Calu3 (cell line): ENCODE measurements at regions not wholly inside any gene's neighbourhood (a gene's known extent, or its start where the extent isn't known, plus 50 kb on each side); places are given as distances from the start of the nearest gene placed in this dataset.

Source experiments
- BruUV-seq: library from RNA; stranded (reverse); fragments of 400-500 nt; replicated peaks from 2 replicates; lab custom pipeline; 2021; lab: Mats Ljungman, UMichigan
- CTCF ChIA-PET: fragments of 300-600 bp; sonication (Branson Sonifier 250); formaldehyde crosslinking; loops from one replicate; lab custom pipeline; 2022; ENCODE audit warnings: antibody characterized with exemption; lab: Charles Lee
- DNase-seq: peaks from one replicate; pipeline ENCODE4 v3.0.0; 2022
- H3K27ac Mint-ChIP-seq: one replicate; pipeline ENCODE4 v1.8.0; 2022; ENCODE audit warnings: mixed read lengths; ENCODE audit not compliant: unreplicated experiment
- H3K27me3 Mint-ChIP-seq: one replicate; pipeline ENCODE4 v1.8.0; 2022; ENCODE audit warnings: mixed read lengths; ENCODE audit not compliant: unreplicated experiment
- H3K36me3 Mint-ChIP-seq: one replicate; pipeline ENCODE4 v1.8.0; 2022; ENCODE audit warnings: mild to moderate bottlenecking, moderate library complexity, mixed read lengths; ENCODE audit not compliant: insufficient read depth, unreplicated experiment
- H3K4me1 Mint-ChIP-seq: one replicate; pipeline ENCODE4 v1.8.0; 2022; ENCODE audit warnings: mild to moderate bottlenecking, low read depth, mixed read lengths; ENCODE audit not compliant: unreplicated experiment
- H3K4me3 Mint-ChIP-seq: one replicate; pipeline ENCODE4 v1.8.0; 2022; ENCODE audit warnings: mild to moderate bottlenecking, low read depth, moderate library complexity, mixed read lengths; ENCODE audit not compliant: unreplicated experiment
- H3K9me3 Mint-ChIP-seq: one replicate; pipeline ENCODE4 v1.8.0; 2022; ENCODE audit warnings: low read depth, mixed read lengths; ENCODE audit not compliant: unreplicated experiment
- intact Hi-C: fragments of 100-400 bp; cut with micrococcal nuclease; formaldehyde crosslinking; loops from one replicate; pipeline ENCODE4 v1.10.0; 2022; ENCODE audit not compliant: unreplicated experiment
- TF ChIP-seq, protein P1 (sequence below): fragments of 200-600 bp; IDR thresholded peaks from one replicate; pipeline ENCODE4 v1.8.0; 2022; ENCODE audit warnings: antibody characterized with exemption; ENCODE audit not compliant: unreplicated experiment

DNA sequence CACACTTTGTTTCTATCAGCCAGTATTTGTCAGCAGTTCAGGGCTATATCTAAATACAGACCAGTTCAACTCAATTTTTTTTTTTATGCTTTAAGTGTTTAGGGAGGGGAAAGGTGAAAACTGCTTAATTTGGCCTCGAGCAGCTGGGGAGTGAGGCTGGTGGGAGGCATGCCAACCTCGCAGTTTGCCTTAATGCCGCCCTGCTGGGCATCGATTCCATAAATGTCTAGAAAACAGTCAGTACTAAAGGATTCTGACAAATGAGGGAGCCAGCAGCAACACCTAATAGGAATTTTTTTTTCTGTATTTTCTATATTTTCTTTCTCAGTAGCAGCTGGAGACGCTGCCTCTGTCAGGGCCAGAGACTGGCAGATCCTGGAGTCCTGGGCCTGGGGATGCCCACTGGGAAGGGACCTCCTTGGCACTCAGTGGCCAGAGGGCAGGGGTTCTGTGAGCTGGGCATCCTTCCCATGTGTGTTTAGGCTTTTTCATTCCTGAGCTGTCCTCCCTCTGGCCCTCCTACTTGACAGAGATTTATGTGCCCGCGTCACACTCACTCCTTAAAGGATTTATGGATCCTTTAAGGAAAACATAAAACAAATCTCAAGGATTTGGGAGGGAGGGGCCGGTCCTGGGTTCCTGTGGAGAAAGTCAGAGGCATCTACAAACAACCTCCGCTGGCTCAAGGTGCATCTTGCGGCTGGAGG lies 117.8 kb downstream of the WNT5A start:
- TF ChIP-seq, protein P1, sequence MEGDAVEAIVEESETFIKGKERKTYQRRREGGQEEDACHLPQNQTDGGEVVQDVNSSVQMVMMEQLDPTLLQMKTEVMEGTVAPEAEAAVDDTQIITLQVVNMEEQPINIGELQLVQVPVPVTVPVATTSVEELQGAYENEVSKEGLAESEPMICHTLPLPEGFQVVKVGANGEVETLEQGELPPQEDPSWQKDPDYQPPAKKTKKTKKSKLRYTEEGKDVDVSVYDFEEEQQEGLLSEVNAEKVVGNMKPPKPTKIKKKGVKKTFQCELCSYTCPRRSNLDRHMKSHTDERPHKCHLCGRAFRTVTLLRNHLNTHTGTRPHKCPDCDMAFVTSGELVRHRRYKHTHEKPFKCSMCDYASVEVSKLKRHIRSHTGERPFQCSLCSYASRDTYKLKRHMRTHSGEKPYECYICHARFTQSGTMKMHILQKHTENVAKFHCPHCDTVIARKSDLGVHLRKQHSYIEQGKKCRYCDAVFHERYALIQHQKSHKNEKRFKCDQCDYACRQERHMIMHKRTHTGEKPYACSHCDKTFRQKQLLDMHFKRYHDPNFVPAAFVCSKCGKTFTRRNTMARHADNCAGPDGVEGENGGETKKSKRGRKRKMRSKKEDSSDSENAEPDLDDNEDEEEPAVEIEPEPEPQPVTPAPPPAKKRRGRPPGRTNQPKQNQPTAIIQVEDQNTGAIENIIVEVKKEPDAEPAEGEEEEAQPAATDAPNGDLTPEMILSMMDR: no peak
- Mint-ChIP-seq H3K4me3 (no peak overlapping the region), H3K9me3 (peaks cover 14% of the 10 kb centered on the region), H3K27ac (no peak overlapping the region), H3K4me1 (no peaks in the 10 kb centered on the region), H3K36me3 (no peaks in the 10 kb centered on the region), H3K27me3 (no peaks in the 10 kb centered on the region)
- intact Hi-C loops: no loop called here
- no peak for DNase-seq
- no TSS peak for BruUV-seq
- CTCF ChIA-PET: no interaction called here

DNA sequence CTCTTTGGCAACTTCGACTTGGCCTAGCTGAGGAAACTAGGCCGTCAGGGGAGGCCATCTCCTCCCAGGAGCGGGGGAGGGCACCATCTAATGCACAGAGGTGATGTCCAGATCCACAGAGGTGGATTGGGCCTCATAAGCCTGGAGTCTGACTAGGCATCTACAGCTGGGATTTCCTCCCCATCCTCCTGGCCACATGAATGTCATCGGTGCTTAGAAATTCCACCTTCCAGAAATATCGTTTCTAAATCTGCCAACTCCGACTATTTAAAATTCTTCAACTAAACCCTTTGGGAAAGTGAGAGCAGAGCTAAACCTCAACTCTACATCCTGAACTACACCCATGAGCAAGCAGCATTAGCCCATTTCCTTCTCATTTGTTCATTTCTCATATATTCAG lies 118.7 kb downstream of the WNT5A start:
- Mint-ChIP-seq H3K36me3 (no peaks in the 10 kb centered on the region), H3K9me3 (peaks cover 14% of the 10 kb centered on the region), H3K4me3 (no peak overlapping the region), H3K4me1 (no peaks in the 10 kb centered on the region), H3K27me3 (no peaks in the 10 kb centered on the region), H3K27ac (no peak overlapping the region)
- CTCF ChIA-PET: no interaction called here
- no peak for DNase-seq
- TF ChIP-seq, protein P1: no peak
- BruUV-seq: no TSS peak
- intact Hi-C loops: no loop called here

DNA sequence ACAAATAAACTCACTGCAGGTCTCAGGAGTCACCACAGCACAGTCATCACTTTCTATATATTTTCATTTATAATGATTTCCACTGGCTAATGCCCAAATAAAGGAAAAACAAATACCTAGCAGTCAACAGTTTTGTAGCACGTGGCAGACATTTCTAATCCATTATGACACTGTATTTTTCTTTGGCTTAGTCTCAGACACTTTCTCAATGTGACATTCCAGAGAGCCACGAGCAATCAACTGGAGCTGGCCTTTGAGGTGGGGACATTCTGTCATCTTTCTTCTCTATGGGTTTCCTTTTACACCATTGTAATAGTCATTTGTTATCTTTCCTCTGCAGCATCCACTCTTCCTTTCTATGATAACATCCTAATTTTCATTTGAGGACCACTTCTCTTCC lies 119.7 kb downstream of the WNT5A start:
- H3K9me3 Mint-ChIP-seq: peaks cover 11% of the 10 kb centered on the region
- no peak overlapping the region for H3K27ac Mint-ChIP-seq
- no peak overlapping the region for H3K4me3 Mint-ChIP-seq
- BruUV-seq: no TSS peak
- intact Hi-C loops: no loop called here
- H3K4me1 Mint-ChIP-seq: no peaks in the 10 kb centered on the region
- H3K36me3 Mint-ChIP-seq: no peaks in the 10 kb centered on the region
- no peaks in the 10 kb centered on the region for H3K27me3 Mint-ChIP-seq
- CTCF ChIA-PET: interaction anchor here (0.7 kb wide), 1 partner anchor 294 kb away, joined by 3 read pairs; no protein-coding TSS in a partner anchor
- TF ChIP-seq, protein P1: no peak
- DNase-seq: no peak

DNA sequence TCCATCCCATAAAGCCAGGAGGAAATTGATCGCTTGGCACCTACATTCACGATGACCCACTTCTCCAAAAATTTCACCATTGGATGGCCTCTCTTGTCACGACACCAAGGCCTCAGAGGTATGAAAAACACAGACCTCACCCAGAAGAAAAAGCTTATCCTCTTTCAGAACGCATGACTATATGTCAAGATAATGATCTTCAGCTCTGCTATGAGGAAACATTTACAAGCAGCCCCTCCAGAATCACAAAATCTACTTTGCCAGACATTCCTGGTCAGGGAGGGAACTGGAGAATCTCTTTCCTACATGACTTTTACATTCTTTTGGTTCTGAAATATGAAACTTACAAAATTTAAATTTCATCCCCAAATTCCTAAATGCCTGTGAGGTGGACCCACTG lies 122.7 kb downstream of the WNT5A start:
- no peak for DNase-seq
- Mint-ChIP-seq H3K4me3 (no peak overlapping the region), H3K9me3 (peaks cover 12% of the 10 kb centered on the region), H3K27ac (no peak overlapping the region), H3K27me3 (no peaks in the 10 kb centered on the region), H3K4me1 (no peaks in the 10 kb centered on the region), H3K36me3 (no peaks in the 10 kb centered on the region)
- intact Hi-C loops: no loop called here
- BruUV-seq: no TSS peak
- TF ChIP-seq, protein P1: no peak
- CTCF ChIA-PET: no interaction called here
